Right kidney (tissue), 1 donor: ENCODE measurements at regions not wholly inside any gene's neighbourhood (a gene's known extent, or its start where the extent isn't known, plus 50 kb on each side); places are given as distances from the start of the nearest gene placed in this dataset.
"Not testable (repeated sequence)": the region's sequence is repeated elsewhere in the genome, so short reads cannot be mapped to it uniquely, and the experiment has no call there.

Source experiments
- DNase-seq: peaks from one replicate; pipeline ENCODE4 v3.0.0-alpha.2; 2016

DNA sequence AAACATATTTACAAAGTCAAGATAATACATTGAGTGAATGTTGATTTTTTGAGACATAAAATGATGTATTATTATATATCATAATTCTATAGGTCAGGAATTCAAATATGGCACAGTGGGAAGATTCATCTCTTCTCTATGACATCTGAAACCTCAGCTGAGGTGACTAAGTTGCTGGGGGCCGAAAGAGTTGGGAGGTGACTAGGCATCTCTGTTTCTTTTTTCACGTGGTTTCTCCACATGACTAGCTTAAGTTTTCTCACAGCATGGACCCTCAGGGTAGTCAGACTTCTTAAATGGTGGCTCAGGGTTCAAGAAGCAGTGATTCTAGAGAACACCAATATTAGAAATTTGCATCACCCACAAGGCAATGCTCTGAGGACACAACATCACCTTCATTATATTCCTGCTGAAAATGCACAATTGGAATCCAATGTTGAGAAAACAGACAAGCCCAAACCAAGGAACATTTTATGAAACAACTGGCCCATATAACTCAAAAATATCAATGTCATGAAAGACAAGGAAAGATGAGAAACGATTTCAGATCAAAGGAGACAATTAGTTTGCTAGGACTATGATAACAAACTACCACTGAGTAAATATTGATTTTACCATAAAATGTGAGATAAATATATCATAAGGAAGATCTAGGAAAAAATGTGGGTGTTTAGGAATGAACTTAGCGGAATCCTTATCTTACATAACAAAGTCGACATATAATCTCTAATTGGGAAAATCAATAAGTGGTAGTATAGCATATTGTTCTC, 273.3 kb upstream of the IRAK1BP1 start:
- DNase-seq: no peak

DNA sequence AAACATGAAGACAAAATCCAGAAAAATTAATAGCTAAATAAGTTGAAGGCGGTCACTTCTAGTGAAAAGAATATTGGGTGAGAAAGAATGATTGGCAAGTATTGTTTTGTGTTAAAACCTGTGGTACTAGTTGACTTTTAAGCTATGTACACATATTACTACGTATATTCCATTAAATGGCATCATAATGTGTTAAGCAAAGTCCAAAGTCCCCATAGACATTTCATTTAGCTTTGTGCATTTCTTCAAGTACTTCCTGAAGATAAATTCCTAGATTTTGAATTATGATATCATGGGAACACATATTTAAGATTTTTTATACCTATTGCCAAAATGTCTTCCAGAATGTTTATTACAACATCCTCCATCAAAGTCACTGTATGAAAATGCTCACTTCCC, 272.7 kb upstream of the IRAK1BP1 start:
- DNase-seq: no peak

DNA sequence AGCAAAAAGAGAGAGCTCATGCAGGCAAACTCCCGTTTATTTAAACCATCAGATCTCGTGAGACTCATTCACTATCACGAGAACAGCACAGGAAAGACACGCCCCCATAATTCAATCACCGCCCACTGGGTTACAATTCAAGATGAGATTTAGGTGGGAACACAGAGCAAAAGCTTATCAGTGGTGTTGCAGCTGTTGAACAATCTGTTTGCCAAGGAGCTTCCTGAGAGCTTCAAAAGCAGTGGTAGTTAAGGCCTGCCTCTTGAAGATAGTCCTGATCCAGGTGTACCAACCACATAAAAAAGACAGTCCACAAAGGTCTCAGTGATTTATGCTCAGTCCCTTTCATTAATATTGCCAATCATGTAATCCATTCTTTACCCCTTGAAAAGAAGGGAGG, 269.4 kb upstream of the IRAK1BP1 start:
- DNase-seq: no peak

GRCh38 chr6:78598966-78599365, 268.4 kb upstream of the IRAK1BP1 start:
- DNase-seq: no peak

GRCh38 chr6:78599526-78599925, 267.8 kb upstream of the IRAK1BP1 start:
- no peak for DNase-seq

DNA sequence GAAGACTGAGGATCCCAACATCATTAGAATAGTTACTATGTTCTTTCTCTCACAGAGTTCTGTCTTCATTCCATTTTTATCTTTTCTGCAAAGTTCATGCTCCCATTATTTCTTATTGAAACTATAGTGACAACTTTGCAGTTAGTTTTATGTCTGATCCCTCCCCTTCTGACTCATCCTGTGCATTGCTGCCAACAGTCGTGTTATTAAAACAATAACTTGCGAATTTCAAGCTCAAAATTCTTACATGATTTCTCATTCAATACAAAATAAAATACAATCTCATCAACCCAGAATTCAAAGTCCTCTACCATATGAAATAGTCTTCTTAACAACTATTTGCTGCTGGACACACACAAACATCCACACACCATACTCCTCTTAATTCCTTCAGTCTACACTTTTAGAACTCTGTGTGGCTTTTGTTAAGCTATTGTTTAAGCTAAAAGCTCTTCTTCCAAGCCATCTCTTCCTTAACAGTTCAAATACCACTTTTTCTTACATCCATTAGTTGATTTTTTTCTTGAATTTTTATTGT, 261.4 kb upstream of the IRAK1BP1 start:
- no peak for DNase-seq

GRCh38 chr6:78607189-78607588, 260.2 kb upstream of the IRAK1BP1 start:
- DNase-seq: no peak

GRCh38 chr6:78611102-78611620, 256.2 kb upstream of the IRAK1BP1 start:
- no peak for DNase-seq

DNA sequence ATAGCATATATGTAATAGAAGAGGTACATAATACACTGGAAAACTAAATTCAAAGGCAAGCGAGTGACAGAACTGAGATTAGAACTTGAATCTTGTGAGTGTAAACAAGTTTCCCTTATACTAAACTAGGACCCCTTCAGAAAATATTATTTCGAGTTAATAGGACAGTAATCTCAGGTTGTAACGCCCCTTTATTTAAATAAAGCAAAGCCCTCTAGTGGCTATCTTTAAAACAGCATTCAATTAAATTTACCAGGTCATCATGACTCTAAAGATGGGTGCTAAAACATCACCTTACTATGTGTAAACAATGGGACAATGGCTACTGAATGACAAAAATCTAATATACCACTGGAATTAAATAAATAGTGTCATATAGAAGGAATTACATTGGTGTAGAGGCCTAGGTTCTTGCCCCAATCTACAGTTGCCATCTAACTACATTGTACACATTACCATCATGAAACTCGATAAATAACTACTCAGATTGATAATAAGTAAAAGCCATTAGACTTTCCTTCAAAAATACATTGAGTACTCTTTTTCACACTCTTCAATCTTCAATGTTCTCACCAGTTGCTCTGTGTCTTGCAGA, 255.4 kb upstream of the IRAK1BP1 start:
- DNase-seq: no peak

DNA sequence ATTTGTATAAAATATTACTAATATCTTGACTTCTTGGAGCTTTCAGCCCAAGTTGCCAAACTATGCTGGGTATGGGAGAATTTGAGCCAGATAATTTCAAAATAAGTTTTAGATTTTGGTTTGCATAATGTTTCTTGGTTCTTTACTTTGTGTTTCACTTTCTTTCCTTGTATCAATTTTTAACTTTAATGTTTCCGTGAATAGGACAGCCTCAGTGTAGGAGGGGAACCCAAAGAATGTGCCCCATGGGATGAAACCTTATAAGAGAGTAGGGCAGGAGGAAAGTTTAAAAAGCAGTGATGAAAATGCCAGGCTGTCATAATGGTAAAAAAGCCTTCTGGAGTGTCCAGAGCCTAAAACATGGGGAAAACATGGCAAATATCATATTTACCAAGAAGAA, 252.4 kb upstream of the IRAK1BP1 start:
- no peak for DNase-seq

GRCh38 chr6:78615430-78615904, 251.9 kb upstream of the IRAK1BP1 start:
- DNase-seq: no peak

- DNase-seq: no peak
Measured at GRCh38 chr6:78618970-78619369, 248.4 kb upstream of the IRAK1BP1 start.

GRCh38 chr6:78623554-78623953, 243.8 kb upstream of the IRAK1BP1 start:
- DNase-seq: no peak

DNA sequence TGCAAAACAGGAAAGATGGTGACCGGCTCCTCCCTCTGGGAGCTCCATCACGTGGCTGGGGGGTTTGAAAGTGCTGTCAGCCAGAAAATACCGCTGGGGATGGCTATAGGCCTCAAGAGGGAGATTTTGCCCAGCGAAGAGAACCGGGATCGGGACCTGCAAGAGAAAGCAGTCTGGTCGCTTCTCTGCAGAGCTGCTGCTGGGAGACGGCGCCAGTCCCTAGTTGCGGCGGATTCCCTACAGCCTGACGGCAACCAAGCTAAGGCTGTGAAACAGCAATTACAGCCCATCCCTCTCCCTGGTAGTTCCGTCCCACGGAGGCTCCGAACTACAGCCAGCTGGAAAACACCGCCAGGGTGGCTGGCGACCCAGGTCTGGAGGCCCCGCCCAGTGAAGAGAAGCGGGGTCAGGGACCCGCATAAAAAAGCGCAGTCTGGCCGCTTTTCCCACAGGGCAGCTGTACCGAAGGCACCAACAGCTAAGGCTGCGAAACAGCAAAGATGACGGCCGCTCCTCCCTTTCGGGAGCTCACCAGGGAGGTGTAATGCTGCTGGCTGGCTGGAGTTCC, 238.1 kb upstream of the IRAK1BP1 start:
- peak; percentile 36 for DNase-seq

- DNase-seq: no peak
Measured at GRCh38 chr6:78629836-78630235, 237.5 kb upstream of the IRAK1BP1 start.

- DNase-seq: no peak
Measured at GRCh38 chr6:78631976-78632375, 235.4 kb upstream of the IRAK1BP1 start.

- DNase-seq: no peak
Measured at GRCh38 chr6:78639111-78640110, 227.9 kb upstream of the IRAK1BP1 start.

GRCh38 chr6:78643976-78644375, 223.4 kb upstream of the IRAK1BP1 start:
- DNase-seq: not testable (repeated sequence)

GRCh38 chr6:78646542-78647415, 220.6 kb upstream of the IRAK1BP1 start:
- not testable (repeated sequence) for DNase-seq

GRCh38 chr6:78665819-78666218, 201.5 kb upstream of the IRAK1BP1 start:
- DNase-seq: not testable (repeated sequence)

GRCh38 chr6:78666764-78667163, 200.6 kb upstream of the IRAK1BP1 start:
- DNase-seq: no peak
